ENCODE measurements at regions not wholly inside any gene's neighbourhood (a gene's known extent, or its start where the extent isn't known, plus 50 kb on each side); places are given as distances from the start of the nearest gene placed in this dataset.
"Not testable (repeated sequence)": the region's sequence is repeated elsewhere in the genome, so short reads cannot be mapped to it uniquely, and the experiment has no call there.

GRCh38 chr4:179361978-179362486 lies 1919.8 kb upstream of the AGA start:
- RAD21 ChIA-PET (ENCODE audit: unreplicated experiment): no interaction called here
- H3K4me3 ChIP-seq: no peak overlapping the region
- H3K27ac ChIP-seq (ENCODE audit: control insufficient read depth, insufficient read depth): no peak overlapping the region
- SMC1A ChIA-PET (ENCODE audit: uncharacterized antibody, unreplicated experiment): no interaction called here
- no peaks in the 10 kb centered on the region for H3K79me2 ChIP-seq (ENCODE audit: control insufficient read depth, insufficient read depth, low read length)
- H3K36me3 ChIP-seq (ENCODE audit: control insufficient read depth in 2 of 2, insufficient read depth in 2 of 2, low read length in 1 of 2): no peaks in the 10 kb centered on the region
- H3K27me3 ChIP-seq (replicated peaks in 1 of 2; ENCODE audit: control insufficient read depth in 2 of 2, insufficient read depth in 2 of 2, low read length in 1 of 2): no peaks in the 10 kb centered on the region
- no peaks in the 10 kb centered on the region for H3K4me1 ChIP-seq (ENCODE audit: control insufficient read depth, insufficient read depth, low read length)
- 40% methylated on average over 8 of the region's 8 CpGs for WGBS (ENCODE audit: insufficient coverage, insufficient replicate concordance, low lambda C conversion rate, missing lambda C conversion rate)
- ATAC-seq (no peak), DNase-seq (ENCODE audit: low read depth, low spot score) (no peak), FAIRE-seq (no peak)
- H3K9me3 ChIP-seq (replicated peaks; ENCODE audit: control insufficient read depth, insufficient read depth, low read length): no peaks in the 10 kb centered on the region
- intact Hi-C loops (cut with micrococcal nuclease; ENCODE audit: unreplicated experiment): no loop called here
- POLR2A ChIA-PET: no interaction called here
- no peaks in the 10 kb centered on the region for H4K20me1 ChIP-seq (ENCODE audit: control insufficient read depth, insufficient read depth)
- BruUV-seq (replicated peaks): no TSS peak
- no peak overlapping the region for H2AFZ ChIP-seq (ENCODE audit: control insufficient read depth, low read depth, low read length)
- in situ Hi-C loops (cut with MboI): no loop called here
- H3K9ac ChIP-seq (ENCODE audit: control insufficient read depth, insufficient read depth, low read length): no peak overlapping the region
- CTCF ChIA-PET: interaction anchor here (0.6 kb wide), 2 partner anchors 83 to 212 kb away, joined by 3 read pairs; no protein-coding TSS in a partner anchor
- TF ChIP-seq MEF2B (IDR thresholded peaks at IDR 0.05; ENCODE audit: partially characterized antibody, poor library complexity, severe bottlenecking) (no peak), MXI1 (IDR thresholded peaks at IDR 0.05; ENCODE audit: low read depth, low read length) (no peak), SMAD1 (IDR thresholded peaks at IDR 0.05; ENCODE audit: low read depth, partially characterized antibody) (no peak), IKZF2 (IDR thresholded peaks at IDR 0.05) (no peak), PAX5 (IDR thresholded peaks at IDR 0.05; ENCODE audit: borderline replicate concordance, low read depth, low read length) (no peak), KDM1A (IDR thresholded peaks at IDR 0.05; ENCODE audit: borderline replicate concordance) (no peak), RCOR1 (conservative IDR thresholded peaks at IDR 0.05; ENCODE audit: low read depth, low read length) (no peak), NR2F1 (conservative IDR thresholded peaks at IDR 0.05) (no peak), E2F8 (IDR thresholded peaks at IDR 0.05; ENCODE audit: low read depth, partially characterized antibody) (no peak), SREBF1 (IDR thresholded peaks at IDR 0.05; ENCODE audit: low read length) (no peak), MYB (IDR thresholded peaks at IDR 0.05; ENCODE audit: borderline replicate concordance, low read depth, low read length) (no peak)
- H3K4me2 ChIP-seq (ENCODE audit: control insufficient read depth, insufficient read depth): no peak overlapping the region

- ATAC-seq; FAIRE-seq; POLR2A ChIA-PET; H2AFZ ChIP-seq (ENCODE audit: control insufficient read depth, low read depth, low read length); in situ Hi-C loops (cut with MboI); H4K20me1 ChIP-seq (ENCODE audit: control insufficient read depth, insufficient read depth); H3K27me3 ChIP-seq (replicated peaks in 1 of 2; ENCODE audit: control insufficient read depth in 2 of 2, insufficient read depth in 2 of 2, low read length in 1 of 2); SMC1A ChIA-PET (ENCODE audit: uncharacterized antibody, unreplicated experiment); H3K27ac ChIP-seq (ENCODE audit: control insufficient read depth, insufficient read depth); CTCF ChIA-PET; H3K4me3 ChIP-seq; RAD21 ChIA-PET (ENCODE audit: unreplicated experiment); BruUV-seq (replicated peaks); H3K9me3 ChIP-seq (replicated peaks; ENCODE audit: control insufficient read depth, insufficient read depth, low read length); H3K4me1 ChIP-seq (ENCODE audit: control insufficient read depth, insufficient read depth, low read length); H3K36me3 ChIP-seq (ENCODE audit: control insufficient read depth in 2 of 2, insufficient read depth in 2 of 2, low read length in 1 of 2); H3K4me2 ChIP-seq (ENCODE audit: control insufficient read depth, insufficient read depth); DNase-seq (ENCODE audit: low read depth, low spot score); intact Hi-C loops (cut with micrococcal nuclease; ENCODE audit: unreplicated experiment); H3K9ac ChIP-seq (ENCODE audit: control insufficient read depth, insufficient read depth, low read length); H3K79me2 ChIP-seq (ENCODE audit: control insufficient read depth, insufficient read depth, low read length): not testable (repeated sequence)
- 27% methylated on average over 3 of the region's 3 CpGs for WGBS (ENCODE audit: insufficient coverage, insufficient replicate concordance, low lambda C conversion rate, missing lambda C conversion rate)
These were observed 1923.7 kb upstream of the AGA start for GRCh38 chr4:179365932-179366331.

Data from GM12878 (cell line).